Islet precursor cell (in vitro differentiated cells): ENCODE measurements at regions not wholly inside any gene's neighbourhood (a gene's known extent, or its start where the extent isn't known, plus 50 kb on each side); places are given as distances from the start of the nearest gene placed in this dataset.
"Not testable (repeated sequence)": the region's sequence is repeated elsewhere in the genome, so short reads cannot be mapped to it uniquely, and the experiment has no call there.

Experiments used
- DNase-seq: peaks from one replicate; pipeline ENCODE4 v3.0.0-alpha.2; 2018

GRCh38 chr18:39211461-39211860 is 1645.9 kb upstream of the CELF4 start:
- DNase-seq = no peak

GRCh38 chr18:39209173-39209572 is 1643.6 kb upstream of the CELF4 start:
- DNase-seq = no peak

- DNase-seq = no peak
Measured at GRCh38 chr18:39208729-39209128, 1643.1 kb upstream of the CELF4 start.

DNA sequence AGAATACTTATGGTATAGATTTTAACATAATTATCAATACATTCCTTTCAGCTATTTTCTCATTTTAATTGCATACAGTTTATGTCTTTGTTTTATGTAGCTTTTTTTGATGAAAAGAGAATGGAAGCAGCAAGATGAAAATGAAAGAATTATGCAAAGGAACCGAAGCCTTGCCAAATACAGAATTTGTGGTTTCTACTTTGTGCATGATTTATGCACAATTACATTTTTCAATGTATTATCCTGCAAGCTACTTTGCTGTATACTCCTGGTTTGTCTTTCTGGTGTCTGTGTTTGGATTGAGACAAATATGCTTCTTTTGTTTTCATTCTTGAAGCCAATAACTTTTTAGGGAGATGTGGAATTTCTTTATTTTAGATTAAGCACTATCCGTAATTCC is 1642.6 kb upstream of the CELF4 start:
- DNase-seq = no peak

DNA sequence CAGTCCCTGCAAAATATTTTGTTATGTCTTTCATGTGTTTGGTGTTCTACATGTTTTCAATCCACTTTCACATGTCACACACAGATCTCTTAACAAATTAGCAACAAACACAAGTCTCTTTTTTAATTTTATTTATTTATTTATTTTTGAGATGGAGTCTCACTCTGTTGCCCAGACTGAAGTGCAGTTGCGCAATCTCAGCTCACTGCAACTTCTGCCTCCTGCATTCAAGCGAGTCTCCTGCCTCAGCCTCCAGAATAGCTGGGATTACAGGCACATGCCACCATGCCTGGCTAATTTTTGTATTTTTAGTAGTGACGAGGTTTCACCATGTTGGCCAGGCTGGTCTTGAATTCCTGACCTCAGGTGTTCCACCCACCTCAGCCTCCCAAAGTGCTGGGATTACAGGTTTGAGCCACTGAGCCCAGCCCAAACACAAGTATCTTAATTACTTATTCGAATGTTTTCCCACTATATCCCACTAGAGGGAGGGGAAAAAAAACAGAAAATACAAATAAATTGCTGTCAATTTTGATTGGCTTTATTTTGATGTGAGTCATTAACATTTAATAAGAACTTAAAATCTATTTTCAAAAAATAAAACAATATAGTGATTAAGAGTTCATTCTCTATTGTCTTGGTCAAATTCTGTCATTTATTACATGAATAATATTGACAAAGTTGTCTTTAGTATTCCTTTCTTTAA is 1641.0 kb upstream of the CELF4 start:
- DNase-seq = not testable (repeated sequence)

DNA sequence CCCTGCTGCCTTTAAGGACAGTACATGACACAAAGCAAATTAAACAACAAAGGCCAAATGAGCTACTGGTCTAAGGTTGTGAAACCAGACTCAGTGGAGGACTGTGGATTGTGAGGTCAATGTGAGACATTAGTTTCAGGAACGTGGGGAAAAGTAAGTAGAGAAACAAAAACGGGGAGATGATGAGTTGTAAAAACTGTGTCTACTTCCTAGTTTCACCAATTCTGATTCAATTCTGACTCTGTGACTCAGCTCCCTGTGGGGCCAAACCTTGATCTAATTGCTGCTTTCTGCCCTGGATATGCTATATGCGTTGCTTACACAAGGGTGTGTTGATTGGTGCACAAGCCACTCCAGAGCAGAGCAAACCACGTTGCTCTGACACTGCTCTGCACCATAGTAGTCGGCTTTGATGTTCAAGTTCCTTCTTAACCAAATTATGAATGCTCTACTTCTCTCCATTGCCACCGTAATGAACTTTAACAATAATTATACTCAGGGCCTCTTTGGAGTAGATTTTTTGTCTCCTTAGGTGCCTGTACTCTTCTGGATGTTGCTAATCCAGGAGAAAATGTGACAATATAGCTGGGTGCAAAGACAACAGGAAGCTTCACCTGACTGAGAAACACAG is 1640.1 kb upstream of the CELF4 start:
- DNase-seq = no peak

DNA sequence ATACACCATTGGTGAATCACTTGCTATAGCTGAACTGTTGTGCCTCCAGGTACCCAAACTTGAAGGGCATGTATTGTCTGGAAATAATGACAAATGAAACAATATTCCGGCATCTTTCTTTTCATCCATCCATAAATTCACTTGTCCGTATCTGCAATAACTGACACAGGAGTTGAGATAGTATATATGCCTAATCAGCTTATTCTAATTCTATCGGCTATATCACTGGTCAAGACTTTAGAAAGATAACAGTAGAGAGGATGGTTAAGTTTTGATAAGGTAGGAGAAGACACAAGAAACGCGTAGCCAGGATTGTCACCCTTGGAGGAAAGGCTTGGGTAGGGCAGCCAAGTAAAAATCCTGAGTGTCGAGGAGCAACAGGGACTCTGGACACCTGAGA is 1634.6 kb upstream of the CELF4 start:
- no peak for DNase-seq

DNA sequence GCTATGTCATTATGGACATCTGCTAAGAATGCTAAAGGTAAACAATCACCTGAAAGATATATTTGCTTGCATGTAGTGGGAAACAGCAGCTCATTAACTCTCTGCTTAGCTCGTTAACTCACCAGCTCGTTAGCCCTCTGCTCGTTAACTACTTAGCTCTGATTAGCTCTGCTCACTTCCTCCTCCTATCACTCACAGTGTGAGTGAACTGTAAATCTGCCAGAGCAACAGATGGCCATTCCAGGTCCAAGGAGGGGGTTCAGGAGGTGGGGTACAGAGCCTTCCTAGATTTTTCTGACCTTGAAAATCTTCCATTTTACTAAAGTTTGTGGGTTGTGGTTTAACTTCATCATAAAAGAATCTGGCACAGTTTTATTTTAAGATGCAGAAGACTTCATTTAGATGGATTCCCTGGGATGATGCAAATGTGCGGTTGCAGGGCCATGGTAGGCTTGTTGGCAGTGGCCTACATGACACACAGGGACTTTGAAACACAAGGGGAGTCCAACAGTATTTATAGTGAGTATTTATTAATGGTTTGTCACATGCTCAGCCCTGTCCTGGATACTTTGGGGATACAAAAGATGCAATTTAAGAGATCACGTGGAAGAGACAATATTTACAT is 1633.7 kb upstream of the CELF4 start:
- no peak for DNase-seq

- peak; percentile 61 for DNase-seq
Measured at GRCh38 chr18:39198376-39198775, 1632.8 kb upstream of the CELF4 start.

DNA sequence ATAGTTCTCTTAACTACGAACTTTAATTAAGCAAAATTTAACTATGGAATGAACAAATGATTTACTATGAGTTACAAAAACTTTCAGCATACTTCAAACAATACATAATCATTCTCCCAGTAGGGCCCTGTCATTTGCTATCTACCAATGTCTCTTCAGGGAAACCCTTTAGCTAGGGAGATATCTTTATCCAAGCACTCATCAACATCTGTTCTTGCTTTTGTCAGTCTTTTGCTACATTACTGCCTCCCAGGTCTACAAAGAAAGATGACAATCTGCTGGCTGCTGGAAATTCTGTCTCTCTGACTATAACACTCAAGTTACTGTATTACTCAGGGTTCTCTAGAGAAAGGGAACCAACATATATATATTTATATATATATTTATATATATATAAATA is 1626.3 kb upstream of the CELF4 start:
- no peak for DNase-seq

- DNase-seq = no peak
Measured at GRCh38 chr18:39191058-39191457, 1625.5 kb upstream of the CELF4 start.

DNA sequence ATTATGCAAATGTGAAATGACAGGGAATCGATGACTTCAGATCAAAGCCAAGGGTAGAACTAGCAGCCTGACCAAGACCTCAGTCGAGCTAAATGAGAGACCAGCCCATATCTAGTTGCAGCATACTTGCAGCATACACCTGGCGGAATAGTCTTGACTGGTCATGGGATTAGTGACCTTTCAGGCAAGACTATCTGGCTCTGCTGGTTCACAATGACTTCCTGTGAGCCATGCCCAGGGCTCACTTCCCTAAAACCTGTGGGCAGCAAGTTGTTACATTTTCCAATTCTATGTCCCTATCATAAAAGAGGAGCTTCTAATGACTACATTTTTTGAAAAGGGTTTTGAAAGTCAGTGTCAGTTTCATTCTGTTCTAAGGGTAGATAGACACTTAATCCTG is 1624.9 kb upstream of the CELF4 start:
- no peak for DNase-seq

GRCh38 chr18:39188278-39188677 is 1622.7 kb upstream of the CELF4 start:
- no peak for DNase-seq

GRCh38 chr18:39186008-39186407 is 1620.4 kb upstream of the CELF4 start:
- DNase-seq = no peak

DNA sequence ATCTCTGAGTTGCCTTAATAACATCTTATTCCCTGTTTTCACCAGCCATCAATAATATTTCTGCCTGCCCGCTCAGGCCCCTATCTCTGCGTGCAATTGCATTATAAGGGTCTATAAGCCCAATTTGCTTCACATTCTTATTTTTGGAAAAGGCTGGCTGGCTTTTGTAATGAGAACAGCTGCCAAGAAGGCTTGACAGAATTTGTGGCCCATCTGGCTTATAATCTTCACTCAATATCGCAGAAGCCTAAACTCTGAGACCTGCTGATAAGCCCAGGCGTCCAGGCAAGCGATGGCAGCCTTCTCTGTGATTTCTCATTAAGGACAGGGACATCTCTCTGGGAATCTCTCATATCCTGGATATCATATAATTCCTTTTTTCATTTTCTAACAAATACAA is 1618.6 kb upstream of the CELF4 start:
- DNase-seq = no peak

GRCh38 chr18:39178166-39178565 is 1612.6 kb upstream of the CELF4 start:
- no peak for DNase-seq

DNA sequence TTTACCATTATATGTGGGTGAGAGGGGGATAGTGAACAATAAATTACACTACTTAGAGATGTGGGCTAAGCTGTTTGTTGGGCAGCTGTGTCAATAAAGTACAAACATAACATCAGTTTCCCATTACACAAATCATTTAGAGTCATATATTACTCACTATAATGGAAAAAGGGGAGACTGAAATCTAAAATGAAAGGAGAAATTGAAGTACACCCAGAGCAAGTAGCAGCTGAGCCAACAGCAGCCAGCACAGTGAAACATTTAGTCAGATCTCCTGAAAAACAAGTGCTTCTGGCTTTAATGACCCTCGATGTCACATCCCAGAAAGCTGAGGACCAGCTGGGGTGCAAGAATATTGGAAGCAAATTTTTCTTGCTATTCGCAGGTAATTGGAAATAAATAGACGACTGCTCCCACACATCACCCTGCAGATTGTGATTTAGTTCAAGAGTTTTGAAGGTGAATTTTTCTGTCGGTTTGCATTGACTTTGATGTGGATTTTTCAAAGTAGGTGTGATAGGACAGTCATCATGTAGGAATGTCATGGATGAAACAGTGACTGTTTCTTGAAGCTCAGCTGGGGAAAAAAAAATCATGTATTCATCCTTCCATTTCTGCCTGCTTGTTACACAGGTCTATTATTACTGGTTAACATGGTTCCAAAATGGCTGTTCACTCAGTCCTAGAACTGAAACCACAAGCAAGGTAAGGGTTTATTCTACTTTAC is 1607.3 kb upstream of the CELF4 start:
- DNase-seq = no peak

GRCh38 chr18:39168723-39169122 is 1603.1 kb upstream of the CELF4 start:
- DNase-seq = no peak

- DNase-seq = peak; percentile 53
Measured at GRCh38 chr18:39167990-39168389, 1602.4 kb upstream of the CELF4 start.

- DNase-seq = no peak
Measured at GRCh38 chr18:39166776-39167175, 1601.2 kb upstream of the CELF4 start.

DNA sequence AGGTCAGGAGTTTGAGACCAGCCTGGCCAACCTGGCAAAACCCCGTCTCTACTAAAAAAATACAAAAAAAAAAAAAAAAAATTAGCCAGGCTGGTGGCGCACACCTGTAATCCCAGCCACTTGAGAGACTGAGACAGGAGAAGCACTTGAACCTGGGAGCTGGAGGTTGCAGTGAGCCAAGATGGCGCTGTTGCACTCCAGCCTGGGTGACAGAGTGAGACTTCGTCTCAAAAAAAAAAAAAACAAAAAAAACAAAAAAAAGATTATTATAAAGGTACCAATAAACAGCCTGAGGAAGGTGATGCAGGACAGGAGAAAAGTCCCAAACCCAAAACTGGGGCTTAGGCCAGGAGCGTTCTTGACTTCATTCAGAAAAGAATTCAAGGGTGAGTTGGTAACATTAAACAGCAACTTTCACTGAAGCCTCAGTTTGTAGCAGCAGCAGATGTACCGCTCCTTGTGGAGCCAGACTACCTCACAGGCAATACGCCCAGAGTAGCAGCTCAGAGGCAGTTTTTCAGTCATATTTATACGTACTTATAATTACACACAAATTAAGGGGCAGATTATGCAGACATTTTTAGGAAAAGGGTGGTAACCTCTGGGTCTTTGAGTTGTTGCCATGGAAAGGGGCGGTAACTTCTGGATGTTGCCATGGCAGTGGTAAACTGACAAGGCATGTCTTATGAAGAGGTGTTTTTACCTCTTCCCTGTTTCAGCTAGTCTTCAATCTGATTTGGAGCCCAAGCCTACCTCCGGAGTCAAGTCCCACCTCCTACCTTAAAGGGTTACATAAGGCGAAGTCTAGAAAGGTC is 1596.6 kb upstream of the CELF4 start:
- no peak for DNase-seq

- DNase-seq = no peak
Measured at GRCh38 chr18:39149211-39149806, 1583.7 kb upstream of the CELF4 start.
